HS-27A (cell line): ENCODE measurements at regions not wholly inside any gene's neighbourhood (a gene's known extent, or its start where the extent isn't known, plus 50 kb on each side); places are given as distances from the start of the nearest gene placed in this dataset.

Experiments used
- DNase-seq: peaks from one replicate; pipeline ENCODE4 v3.0.0-alpha.2; 2012; ENCODE audit warnings: low read depth, missing footprints

GRCh38 chr13:76750126-76750525 lies 136.1 kb downstream of the KCTD12 start:
- no peak for DNase-seq

- DNase-seq = no peak
Measured at GRCh38 chr13:76745261-76746200, 140.7 kb downstream of the KCTD12 start.

- DNase-seq = no peak
Measured at GRCh38 chr13:76741624-76742023, 144.6 kb downstream of the KCTD12 start.

- no peak for DNase-seq
Measured at GRCh38 chr13:76741046-76741445, 145.2 kb downstream of the KCTD12 start.

GRCh38 chr13:76738616-76739015 lies 147.6 kb downstream of the KCTD12 start:
- DNase-seq = no peak

GRCh38 chr13:76737526-76737925 lies 148.7 kb downstream of the KCTD12 start:
- DNase-seq = no peak

- DNase-seq = no peak
Measured at GRCh38 chr13:76735641-76736040, 150.6 kb downstream of the KCTD12 start.

GRCh38 chr13:76733671-76734070 lies 152.5 kb downstream of the KCTD12 start:
- no peak for DNase-seq

- DNase-seq = no peak
Measured at GRCh38 chr13:76732367-76732766, 153.8 kb downstream of the KCTD12 start.

GRCh38 chr13:76730220-76730619 lies 156.0 kb downstream of the KCTD12 start:
- no peak for DNase-seq

GRCh38 chr13:76729691-76730090 lies 156.5 kb downstream of the KCTD12 start:
- DNase-seq = no peak

GRCh38 chr13:76725896-76726295 lies 160.3 kb downstream of the KCTD12 start:
- DNase-seq = no peak

GRCh38 chr13:76725211-76725610 lies 161.0 kb downstream of the KCTD12 start:
- no peak for DNase-seq

GRCh38 chr13:76724421-76724820 lies 161.8 kb downstream of the KCTD12 start:
- no peak for DNase-seq

GRCh38 chr13:76723551-76724232 lies 162.5 kb downstream of the KCTD12 start:
- DNase-seq = no peak

- no peak for DNase-seq
Measured at GRCh38 chr13:76722782-76723181, 163.4 kb downstream of the KCTD12 start.

- DNase-seq = no peak
Measured at GRCh38 chr13:76720821-76721220, 165.4 kb downstream of the KCTD12 start.

- DNase-seq = no peak
Measured at GRCh38 chr13:76720416-76720815, 165.8 kb downstream of the KCTD12 start.

GRCh38 chr13:76719955-76720354 lies 166.2 kb downstream of the KCTD12 start:
- no peak for DNase-seq

- no peak for DNase-seq
Measured at GRCh38 chr13:76717092-76717491, 169.1 kb downstream of the KCTD12 start.

GRCh38 chr13:76715621-76716020 lies 170.6 kb downstream of the KCTD12 start:
- DNase-seq = no peak

GRCh38 chr13:76715075-76715474 lies 171.1 kb downstream of the KCTD12 start:
- DNase-seq = no peak

GRCh38 chr13:76713280-76713679 lies 172.9 kb downstream of the KCTD12 start:
- DNase-seq = no peak
